ENCODE measurements at regions not wholly inside any gene's neighbourhood (a gene's known extent, or its start where the extent isn't known, plus 50 kb on each side); places are given as distances from the start of the nearest gene placed in this dataset.

- DNase-seq = no peak
Measured at GRCh38 chr6:15993716-15994228, 135.1 kb upstream of the MYLIP start.

- DNase-seq = no peak
Measured at GRCh38 chr6:15990179-15990578, 138.7 kb upstream of the MYLIP start.

- no peak for DNase-seq
Measured at GRCh38 chr6:15989397-15989796, 139.5 kb upstream of the MYLIP start.

GRCh38 chr6:15987569-15987968 lies 141.3 kb upstream of the MYLIP start:
- DNase-seq = no peak

- DNase-seq = no peak
Measured at GRCh38 chr6:15986027-15986629, 142.8 kb upstream of the MYLIP start.

GRCh38 chr6:15985379-15985959 lies 143.4 kb upstream of the MYLIP start:
- no peak for DNase-seq

GRCh38 chr6:15981956-15982355 lies 146.9 kb upstream of the MYLIP start:
- DNase-seq = no peak

- DNase-seq = no peak
Measured at GRCh38 chr6:15980801-15981200, 148.1 kb upstream of the MYLIP start.

- no peak for DNase-seq
Measured at GRCh38 chr6:15978426-15978825, 150.5 kb upstream of the MYLIP start.

- DNase-seq = no peak
Measured at GRCh38 chr6:15977050-15977449, 151.8 kb upstream of the MYLIP start.

- no peak for DNase-seq
Measured at GRCh38 chr6:15974817-15975216, 154.1 kb upstream of the MYLIP start.

GRCh38 chr6:15970517-15970916 lies 158.4 kb upstream of the MYLIP start:
- DNase-seq = no peak

- DNase-seq = no peak
Measured at GRCh38 chr6:15969236-15969778, 159.6 kb upstream of the MYLIP start.

- DNase-seq = no peak
Measured at GRCh38 chr6:15968519-15968918, 160.4 kb upstream of the MYLIP start.

- DNase-seq = no peak
Measured at GRCh38 chr6:15966000-15966520, 162.8 kb upstream of the MYLIP start.

- peak; percentile 15 to 24 for DNase-seq
Measured at GRCh38 chr6:15962449-15962764, 166.5 kb upstream of the MYLIP start.

GRCh38 chr6:15961635-15962448 lies 167.0 kb upstream of the MYLIP start:
- DNase-seq = no peak

GRCh38 chr6:15960740-15961634 lies 167.9 kb upstream of the MYLIP start:
- peak; percentile 58 to 67 for DNase-seq

- DNase-seq = no peak
Measured at GRCh38 chr6:15957655-15958169, 171.2 kb upstream of the MYLIP start.

GRCh38 chr6:15956205-15957106 lies 172.4 kb upstream of the MYLIP start:
- DNase-seq = no peak

GRCh38 chr6:15955484-15955883 lies 173.4 kb upstream of the MYLIP start:
- DNase-seq = no peak
